NOMO-1 treated with dmso at 0.1 percent for 144 hours (cell line): ENCODE measurements at regions not wholly inside any gene's neighbourhood (a gene's known extent, or its start where the extent isn't known, plus 50 kb on each side); places are given as distances from the start of the nearest gene placed in this dataset.
"Not testable (repeated sequence)": the region's sequence is repeated elsewhere in the genome, so short reads cannot be mapped to it uniquely, and the experiment has no call there.

Experiments used
- DNase-seq: peaks from one replicate; lab custom pipeline; 2025; ENCODE audit not compliant: unreplicated experiment; lab: John Stamatoyannopoulos, UW

GRCh38 chr4:27813699-27814425 lies 953.2 kb downstream of the STIM2 start:
- DNase-seq = not testable (repeated sequence)

GRCh38 chr4:27819246-27819645 lies 958.6 kb downstream of the STIM2 start:
- DNase-seq = no peak

- no peak for DNase-seq
Observed at GRCh38 chr4:27828843-27829242, 968.2 kb downstream of the STIM2 start.

GRCh38 chr4:27830251-27830650 lies 969.6 kb downstream of the STIM2 start:
- DNase-seq = no peak

GRCh38 chr4:27835851-27836250 lies 975.2 kb downstream of the STIM2 start:
- DNase-seq = no peak

GRCh38 chr4:27836523-27836922 lies 975.9 kb downstream of the STIM2 start:
- no peak for DNase-seq

- DNase-seq = no peak
Observed at GRCh38 chr4:27843776-27844175, 983.1 kb downstream of the STIM2 start.

- no peak for DNase-seq
Observed at GRCh38 chr4:27844376-27844775, 983.7 kb downstream of the STIM2 start.

- no peak for DNase-seq
Observed at GRCh38 chr4:27846951-27847350, 986.3 kb downstream of the STIM2 start.

- DNase-seq = no peak
Observed at GRCh38 chr4:27861381-27861787, 1000.7 kb downstream of the STIM2 start.

- no peak for DNase-seq
Observed at GRCh38 chr4:27861802-27862201, 1001.2 kb downstream of the STIM2 start.

- DNase-seq = no peak
Observed at GRCh38 chr4:27873596-27873995, 1013.0 kb downstream of the STIM2 start.

- DNase-seq = no peak
Observed at GRCh38 chr4:27881705-27882104, 1021.1 kb downstream of the STIM2 start.

GRCh38 chr4:27886120-27886519 lies 1025.5 kb downstream of the STIM2 start:
- no peak for DNase-seq

GRCh38 chr4:27887646-27888045 lies 1027.0 kb downstream of the STIM2 start:
- DNase-seq = no peak

GRCh38 chr4:27888505-27888904 lies 1027.9 kb downstream of the STIM2 start:
- DNase-seq = no peak

GRCh38 chr4:27894951-27895350 lies 1034.3 kb downstream of the STIM2 start:
- no peak for DNase-seq

- DNase-seq = no peak
Observed at GRCh38 chr4:27908356-27908755, 1047.7 kb downstream of the STIM2 start.

- no peak for DNase-seq
Observed at GRCh38 chr4:27910227-27910626, 1049.6 kb downstream of the STIM2 start.

- DNase-seq = no peak
Observed at GRCh38 chr4:27911047-27911446, 1050.4 kb downstream of the STIM2 start.

- DNase-seq = no peak
Observed at GRCh38 chr4:27913738-27914137, 1053.1 kb downstream of the STIM2 start.

- DNase-seq = no peak
Observed at GRCh38 chr4:27915822-27916221, 1055.2 kb downstream of the STIM2 start.
